ENCODE measurements at regions not wholly inside any gene's neighbourhood (a gene's known extent, or its start where the extent isn't known, plus 50 kb on each side); places are given as distances from the start of the nearest gene placed in this dataset.

DNA sequence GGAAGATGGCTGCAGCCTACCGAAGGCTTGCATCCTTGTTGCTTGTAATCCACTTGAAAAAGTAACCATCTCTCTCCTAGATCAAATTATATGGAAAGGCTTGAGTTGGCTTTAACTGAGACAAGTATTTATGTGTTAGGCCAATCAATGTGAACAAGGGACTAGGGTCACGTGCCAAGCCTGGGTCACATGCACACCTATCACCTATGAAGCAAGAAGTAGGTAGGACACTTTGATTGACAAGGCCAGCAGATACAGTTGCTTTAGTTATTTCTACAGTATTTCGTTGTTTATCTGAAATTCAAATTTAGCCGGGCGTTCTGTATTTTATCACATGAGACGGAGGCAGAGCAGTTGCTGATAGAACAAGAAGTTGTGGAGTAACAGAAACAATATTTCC is 212.3 kb upstream of the OTX2 start:
- Mint-ChIP-seq H3K27ac (no peak overlapping the region), H3K9me3 (no peaks in the 10 kb centered on the region), H3K4me3 (no peak overlapping the region), H3K36me3 (no peaks in the 10 kb centered on the region), H3K4me1 (ENCODE audit: unreplicated experiment) (no peaks in the 10 kb centered on the region), H3K27me3 (no peaks in the 10 kb centered on the region)
- TF ChIP-seq, protein P1, sequence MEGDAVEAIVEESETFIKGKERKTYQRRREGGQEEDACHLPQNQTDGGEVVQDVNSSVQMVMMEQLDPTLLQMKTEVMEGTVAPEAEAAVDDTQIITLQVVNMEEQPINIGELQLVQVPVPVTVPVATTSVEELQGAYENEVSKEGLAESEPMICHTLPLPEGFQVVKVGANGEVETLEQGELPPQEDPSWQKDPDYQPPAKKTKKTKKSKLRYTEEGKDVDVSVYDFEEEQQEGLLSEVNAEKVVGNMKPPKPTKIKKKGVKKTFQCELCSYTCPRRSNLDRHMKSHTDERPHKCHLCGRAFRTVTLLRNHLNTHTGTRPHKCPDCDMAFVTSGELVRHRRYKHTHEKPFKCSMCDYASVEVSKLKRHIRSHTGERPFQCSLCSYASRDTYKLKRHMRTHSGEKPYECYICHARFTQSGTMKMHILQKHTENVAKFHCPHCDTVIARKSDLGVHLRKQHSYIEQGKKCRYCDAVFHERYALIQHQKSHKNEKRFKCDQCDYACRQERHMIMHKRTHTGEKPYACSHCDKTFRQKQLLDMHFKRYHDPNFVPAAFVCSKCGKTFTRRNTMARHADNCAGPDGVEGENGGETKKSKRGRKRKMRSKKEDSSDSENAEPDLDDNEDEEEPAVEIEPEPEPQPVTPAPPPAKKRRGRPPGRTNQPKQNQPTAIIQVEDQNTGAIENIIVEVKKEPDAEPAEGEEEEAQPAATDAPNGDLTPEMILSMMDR (conservative IDR thresholded peaks at IDR 0.05), result no peak
- DNase-seq (ENCODE audit: extremely low spot score, unreplicated experiment), result no peak

DNA sequence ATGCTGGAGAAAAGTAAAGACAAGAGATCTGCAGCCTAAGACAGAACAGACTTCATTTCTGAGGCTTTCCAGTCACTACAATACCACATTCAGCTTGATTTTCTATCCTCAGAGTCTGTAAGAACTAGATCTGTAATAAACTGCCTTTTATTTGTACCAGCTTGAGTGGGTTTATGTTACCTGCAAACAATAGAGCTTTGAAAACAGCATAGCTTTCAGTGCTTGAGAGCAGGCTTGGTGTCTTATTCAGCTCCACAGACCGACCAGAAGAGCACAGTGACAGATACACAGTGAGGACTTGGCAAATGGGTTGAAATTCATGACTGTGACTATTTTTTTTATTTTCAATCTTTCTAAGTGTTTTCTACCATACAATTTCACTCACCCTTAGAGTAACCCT is 207.8 kb upstream of the OTX2 start:
- Mint-ChIP-seq H3K4me1 (ENCODE audit: unreplicated experiment) (no peaks in the 10 kb centered on the region), H3K36me3 (no peaks in the 10 kb centered on the region), H3K9me3 (peaks cover 4% of the 10 kb centered on the region), H3K4me3 (no peak overlapping the region), H3K27me3 (no peaks in the 10 kb centered on the region), H3K27ac (no peak overlapping the region)
- DNase-seq (ENCODE audit: extremely low spot score, unreplicated experiment), result no peak
- TF ChIP-seq, protein P1 (conservative IDR thresholded peaks at IDR 0.05), result no peak

DNA sequence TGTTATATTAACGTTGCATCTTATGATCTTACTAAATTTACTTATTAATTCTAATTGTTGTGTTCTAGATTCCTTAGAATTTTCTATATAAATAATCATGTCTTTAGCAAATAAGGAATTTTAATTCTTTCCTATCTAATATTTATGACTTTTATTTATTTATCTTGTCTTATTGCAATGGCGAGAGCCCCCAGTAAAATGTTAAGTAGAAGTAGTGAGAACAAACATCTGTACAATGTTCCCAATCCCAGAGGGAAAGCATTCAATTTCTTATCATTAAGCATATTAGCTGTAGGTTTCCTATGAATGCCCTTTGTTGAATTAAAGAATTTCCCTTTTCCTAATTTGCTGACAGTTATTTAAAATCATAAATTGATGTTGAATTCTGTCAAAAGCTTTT is 203.7 kb upstream of the OTX2 start:
- Mint-ChIP-seq H3K9me3 (peaks cover 4% of the 10 kb centered on the region), H3K4me3 (no peak overlapping the region), H3K4me1 (ENCODE audit: unreplicated experiment) (no peaks in the 10 kb centered on the region), H3K36me3 (no peaks in the 10 kb centered on the region), H3K27me3 (peaks cover 5% of the 10 kb centered on the region), H3K27ac (no peak overlapping the region)
- no peak for DNase-seq (ENCODE audit: extremely low spot score, unreplicated experiment)
- TF ChIP-seq, protein P1 (conservative IDR thresholded peaks at IDR 0.05), result no peak

DNA sequence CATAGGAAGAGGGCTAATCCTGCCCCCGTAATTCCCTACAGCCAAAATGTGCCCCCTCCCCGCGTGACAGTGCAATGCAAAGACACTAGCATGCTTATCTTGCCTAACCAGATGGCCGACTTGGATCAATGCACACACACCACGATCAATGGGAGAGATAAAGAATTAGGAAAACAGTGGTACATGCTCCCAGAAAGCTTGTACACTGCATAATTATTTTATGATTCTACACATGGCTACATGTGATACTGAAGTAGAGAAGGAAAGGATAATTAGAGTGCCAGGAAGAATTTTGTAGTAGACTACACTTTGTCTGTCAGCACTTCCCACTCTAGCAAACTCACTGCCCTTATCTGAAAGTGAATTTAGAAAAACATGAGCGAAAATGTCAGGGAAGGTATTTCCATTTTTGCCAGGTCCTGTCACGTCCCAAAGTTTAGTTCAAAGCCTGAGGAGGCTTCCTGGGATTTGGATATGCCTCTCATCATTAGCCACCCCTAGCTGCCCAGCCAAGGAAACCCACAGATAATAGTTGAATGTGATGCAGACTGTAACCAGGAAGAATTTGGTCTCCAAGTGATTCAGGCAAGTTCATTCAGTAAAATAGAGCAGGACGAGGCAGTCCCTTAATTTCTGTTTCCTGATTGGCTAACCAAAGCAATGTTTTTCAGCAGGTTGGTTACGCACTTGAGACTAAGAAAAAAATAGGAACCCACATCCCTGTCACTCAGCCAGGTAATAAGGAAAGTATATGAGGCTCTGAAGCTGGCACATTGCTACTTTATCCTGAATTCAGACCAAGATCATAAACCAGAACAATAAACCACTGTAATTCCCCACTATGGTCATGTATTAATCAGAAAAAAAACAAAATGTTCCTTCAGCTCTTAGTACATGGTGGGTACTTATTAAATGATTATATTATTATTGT is 199.6 kb upstream of the OTX2 start:
- Mint-ChIP-seq H3K27ac (no peak overlapping the region), H3K4me1 (ENCODE audit: unreplicated experiment) (peaks cover 4% of the 10 kb centered on the region), H3K4me3 (no peak overlapping the region), H3K36me3 (no peaks in the 10 kb centered on the region), H3K27me3 (peaks cover 13% of the 10 kb centered on the region), H3K9me3 (peaks cover 4% of the 10 kb centered on the region)
- DNase-seq (ENCODE audit: extremely low spot score, unreplicated experiment), result no peak
- TF ChIP-seq, protein P1 (conservative IDR thresholded peaks at IDR 0.05), result no peak

DNA sequence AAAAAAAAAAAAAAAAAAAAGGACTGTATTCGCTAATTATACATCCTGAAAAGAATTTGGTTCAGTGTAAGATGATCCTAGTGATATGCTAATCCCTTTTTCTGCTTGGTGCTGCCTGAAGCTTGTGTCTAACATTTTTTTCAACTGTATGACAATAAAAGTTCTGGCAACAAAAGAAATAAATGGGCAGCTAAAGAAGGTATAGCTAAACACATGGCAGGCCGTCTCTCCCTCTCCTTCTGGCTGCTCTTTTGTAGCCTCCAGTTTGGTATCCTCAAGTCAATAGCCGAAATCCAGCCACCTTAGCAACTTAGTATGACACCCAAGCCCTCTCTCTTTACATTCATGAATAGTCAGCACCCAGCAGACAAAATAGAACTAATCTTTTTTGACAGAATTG is 198.3 kb upstream of the OTX2 start:
- H3K27ac Mint-ChIP-seq, result no peak overlapping the region
- peaks cover 13% of the 10 kb centered on the region for H3K27me3 Mint-ChIP-seq
- peaks cover 2% of the 10 kb centered on the region for H3K9me3 Mint-ChIP-seq
- TF ChIP-seq, protein P1 (conservative IDR thresholded peaks at IDR 0.05), result no peak
- H3K36me3 Mint-ChIP-seq, result no peaks in the 10 kb centered on the region
- DNase-seq (ENCODE audit: extremely low spot score, unreplicated experiment), result no peak
- no peak overlapping the region for H3K4me3 Mint-ChIP-seq
- peaks cover 4% of the 10 kb centered on the region for H3K4me1 Mint-ChIP-seq (ENCODE audit: unreplicated experiment)

Measured in type B pancreatic cell (in vitro differentiated cells).